OCI-LY7 (cell line): ENCODE measurements at regions not wholly inside any gene's neighbourhood (a gene's known extent, or its start where the extent isn't known, plus 50 kb on each side); places are given as distances from the start of the nearest gene placed in this dataset.
A peak's percentile ranks its signal among the peaks of the same experiment; 100 is the strongest.

Source experiments
- BruUV-seq: library from RNA; stranded (reverse); fragments of 400-500 nt; replicated peaks from 2 replicates; lab custom pipeline; 2021; lab: Mats Ljungman, UMichigan
- CTCF ChIA-PET: fragments of 300-600 bp; sonication (Branson Sonifier 250); formaldehyde crosslinking; loops from one replicate; lab custom pipeline; 2022; ENCODE audit warnings: antibody characterized with exemption; ENCODE audit not compliant: unreplicated experiment; lab: Charles Lee
- POLR2A ChIA-PET: fragments of 300-600 bp; sonication (Branson Sonifier 250); formaldehyde crosslinking; loops from one replicate; lab custom pipeline; 2022; ENCODE audit warnings: antibody characterized with exemption; lab: Charles Lee
- DNase-seq: peaks from one replicate; pipeline ENCODE4 v3.0.0-alpha.2; 2015; ENCODE audit warnings: low spot score
- H2AFZ ChIP-seq: fragments of 200-600 bp; sonication (generic), shearing (Covaris generic); 2 replicates; pipeline ENCODE4 v1.6.1; 2014; ENCODE audit warnings: mild to moderate bottlenecking, antibody characterized with exemption, low read length, moderate library complexity
- H3K27ac ChIP-seq: fragments of 200-600 bp; sonication (generic); 2 replicates; pipeline ENCODE4 v1.5.1; 2014; ENCODE audit warnings: mixed run types, low read depth, mild to moderate bottlenecking, moderate library complexity, low read length, inconsistent platforms; ENCODE audit not compliant: poor library complexity, severe bottlenecking
- H3K36me3 ChIP-seq: fragments of 200-600 bp; sonication (generic); 2 replicates; pipeline ENCODE4 v1.6.1; 2014; ENCODE audit warnings: mild to moderate bottlenecking, antibody characterized with exemption, low read length, moderate library complexity, mixed read lengths; ENCODE audit not compliant: insufficient read depth
- H3K4me1 ChIP-seq: fragments of 200-600 bp; sonication (generic); 2 replicates; pipeline ENCODE4 v1.5.1; 2014; ENCODE audit warnings: mild to moderate bottlenecking, low read length; ENCODE audit not compliant: insufficient read depth, poor library complexity, severe bottlenecking
- H3K4me2 ChIP-seq: fragments of 200-600 bp; sonication (generic); 2 replicates; pipeline ENCODE4 v1.6.1; 2014; ENCODE audit warnings: mild to moderate bottlenecking, low read length
- H3K4me3 ChIP-seq: fragments of 200-600 bp; sonication (generic); 2 replicates; pipeline ENCODE4 v1.5.1; 2014; ENCODE audit warnings: mild to moderate bottlenecking, low read depth, low read length; ENCODE audit not compliant: poor library complexity, severe bottlenecking
- H3K79me2 ChIP-seq: fragments of 200-600 bp; sonication (generic); 2 replicates; pipeline ENCODE4 v1.6.1; 2016; ENCODE audit warnings: low read depth, mild to moderate bottlenecking, low read length, moderate library complexity, mixed read lengths; ENCODE audit not compliant: insufficient read depth
- H3K9me2 ChIP-seq: fragments of 200-600 bp; sonication (generic); 2 replicates; pipeline ENCODE4 v1.6.1; 2016; ENCODE audit warnings: mild to moderate bottlenecking, low read length, mixed read lengths; ENCODE audit not compliant: insufficient read depth
- H3K9me3 ChIP-seq: fragments of 200-600 bp; sonication (generic); 2 replicates; pipeline ENCODE4 v1.6.1; 2014; ENCODE audit warnings: mild to moderate bottlenecking, mixed run types, low read length, mixed read lengths
- H4K20me1 ChIP-seq: fragments of 200-600 bp; sonication (generic); 2 replicates; pipeline ENCODE4 v1.6.1; 2014; ENCODE audit warnings: mild to moderate bottlenecking, antibody characterized with exemption, low read length, moderate library complexity, mixed read lengths; ENCODE audit not compliant: insufficient read depth
- CTCF ChIP-seq: fragments of 200-600 bp; sonication (generic); conservative IDR thresholded peaks from 2 replicates; pipeline ENCODE4 v1.5.1; 2014; ENCODE audit warnings: mild to moderate bottlenecking, antibody characterized with exemption, low read length, moderate library complexity, mixed read lengths
- EZH2phosphoT487 ChIP-seq: fragments of 200-600 bp; sonication (generic); IDR thresholded peaks from 2 replicates; pipeline ENCODE4 v1.6.1; 2018; ENCODE audit warnings: low read depth, borderline replicate concordance, mild to moderate bottlenecking, mixed run types, antibody characterized with exemption, low read length, moderate library complexity, mixed read lengths
- intact Hi-C: fragments of 100-400 bp; cut with micrococcal nuclease; formaldehyde crosslinking; loops from one replicate; pipeline ENCODE4 v1.10.0; 2022; ENCODE audit not compliant: unreplicated experiment

GRCh38 chr11:123364080-123364479 lies 66.0 kb upstream of the GRAMD1B start:
- no peak for TF ChIP-seq EZH2phosphoT487
- TF ChIP-seq CTCF: no peak
- peak overlapping the region; percentile 86 for H2AFZ ChIP-seq
- intact Hi-C loops: no loop called here
- H3K27ac ChIP-seq: no peak overlapping the region
- 0 out of 2 replicates have a peak overlapping the region, but pooled peaks have one; percentile 62 for H3K4me2 ChIP-seq
- no peaks in the 10 kb centered on the region for H4K20me1 ChIP-seq
- H3K9me3 ChIP-seq: no peaks in the 10 kb centered on the region
- no peak overlapping the region for H3K4me3 ChIP-seq
- no peaks in the 10 kb centered on the region for H3K9me2 ChIP-seq
- ChIA-PET CTCF (no interaction called here), POLR2A (no interaction called here)
- no TSS peak for BruUV-seq
- H3K4me1 ChIP-seq: peaks cover 28% of the 10 kb centered on the region
- no peaks in the 10 kb centered on the region for H3K36me3 ChIP-seq
- DNase-seq: no peak
- H3K79me2 ChIP-seq: no peaks in the 10 kb centered on the region

GRCh38 chr11:123363556-123363955 lies 66.5 kb upstream of the GRAMD1B start:
- TF ChIP-seq EZH2phosphoT487 (no peak), CTCF (no peak)
- Histone ChIP-seq H3K4me2 (peak overlapping the region; percentile 62), H3K4me3 (no peak overlapping the region), H3K79me2 (no peaks in the 10 kb centered on the region), H2AFZ (peak overlapping the region; percentile 86), H3K9me2 (no peaks in the 10 kb centered on the region), H4K20me1 (no peaks in the 10 kb centered on the region), H3K36me3 (no peaks in the 10 kb centered on the region), H3K9me3 (no peaks in the 10 kb centered on the region), H3K4me1 (peaks cover 28% of the 10 kb centered on the region), H3K27ac (no peak overlapping the region)
- CTCF ChIA-PET: no interaction called here
- BruUV-seq: no TSS peak
- intact Hi-C loops: no loop called here
- no peak for DNase-seq
- POLR2A ChIA-PET: interaction anchor here (0.9 kb wide), 1 partner anchor 26 kb away, joined by 3 read pairs; no protein-coding TSS in a partner anchor

GRCh38 chr11:123362941-123363340 lies 67.1 kb upstream of the GRAMD1B start:
- peak overlapping the region; percentile 62 for H3K4me2 ChIP-seq
- H3K4me3 ChIP-seq: peak overlapping the region; percentile 24
- DNase-seq: peak; percentile 20
- H3K9me2 ChIP-seq: no peaks in the 10 kb centered on the region
- peak overlapping the region; percentile 86 for H2AFZ ChIP-seq
- BruUV-seq: no TSS peak
- no peaks in the 10 kb centered on the region for H3K9me3 ChIP-seq
- H3K4me1 ChIP-seq: peaks cover 28% of the 10 kb centered on the region
- CTCF ChIA-PET: no interaction called here
- H3K27ac ChIP-seq: no peak overlapping the region
- POLR2A ChIA-PET: interaction anchor here (0.9 to 1.3 kb wide), 2 partner anchors 17 to 25 kb away, joined by 3 read pairs; no protein-coding TSS in a partner anchor
- TF ChIP-seq EZH2phosphoT487: no peak
- no peak for TF ChIP-seq CTCF
- H4K20me1 ChIP-seq: no peaks in the 10 kb centered on the region
- H3K36me3 ChIP-seq: no peaks in the 10 kb centered on the region
- no peaks in the 10 kb centered on the region for H3K79me2 ChIP-seq
- intact Hi-C loops: no loop called here
